PFSK-1 (cell line): ENCODE measurements at regions not wholly inside any gene's neighbourhood (a gene's known extent, or its start where the extent isn't known, plus 50 kb on each side); places are given as distances from the start of the nearest gene placed in this dataset.

ENCODE experiments used
- FOXP2 ChIP-seq: optimal IDR thresholded peaks from 2 replicates; pipeline ENCODE3; 2011; ENCODE audit warnings: borderline replicate concordance, control low read depth, inconsistent platforms; ENCODE audit not compliant: insufficient read depth; ENCODE audit errors: extremely low read length, extremely low read depth
- POLR2AphosphoS5 ChIP-seq: IDR thresholded peaks from 2 replicates; pipeline ENCODE4 v1.6.1; 2012; ENCODE audit warnings: low read depth, mild to moderate bottlenecking, control low read depth, low read length, moderate library complexity
- REST ChIP-seq, 2 experiments: IDR thresholded peaks; 2 replicates each; pipeline versions ENCODE4 v1.6.1 to v1.8.0; 2011 to 2012; ENCODE audit warnings: low read depth in 2 of 2, low read length in 2 of 2, control low read depth in 1 of 2, inconsistent platforms in 1 of 2, mild to moderate bottlenecking in 1 of 2, moderate library complexity in 1 of 2; ENCODE audit not compliant: insufficient read depth in 1 of 2
- SIN3A ChIP-seq: IDR thresholded peaks from 2 replicates; pipeline ENCODE4 v1.6.1; 2012; ENCODE audit warnings: mild to moderate bottlenecking, low read length, moderate library complexity, borderline replicate concordance; ENCODE audit not compliant: insufficient read depth
- TAF1 ChIP-seq: IDR thresholded peaks from 2 replicates; pipeline ENCODE4 v1.6.1; 2012; ENCODE audit warnings: low read length, control low read depth, borderline replicate concordance; ENCODE audit not compliant: insufficient read depth

- TF ChIP-seq TAF1 (no peak), SIN3A (no peak), POLR2AphosphoS5 (no peak), REST (IDR thresholded peaks at IDR 0.05; ENCODE audit: insufficient read depth in 1 of 2, low read depth in 2 of 2, low read length in 2 of 2) (no peak), FOXP2 (no peak)
These were observed 63.4 kb upstream of the NAMPT start for GRCh38 chr7:106348231-106348630.
